ENCODE measurements at regions not wholly inside any gene's neighbourhood (a gene's known extent, or its start where the extent isn't known, plus 50 kb on each side); places are given as distances from the start of the nearest gene placed in this dataset.

- TF ChIP-seq POLR2A (IDR thresholded peaks at IDR 0.05; ENCODE audit: low read length) (no peak), GATA1 (IDR thresholded peaks at IDR 0.05; ENCODE audit: low read depth, low read length) (no peak)
These were observed 53.2 kb upstream of the FAM20C start for GRCh38 chr7:139131-139530.
